Esophagus squamous epithelium (tissue), 4 donors: ENCODE measurements at regions not wholly inside any gene's neighbourhood (a gene's known extent, or its start where the extent isn't known, plus 50 kb on each side); places are given as distances from the start of the nearest gene placed in this dataset.

Experiments used
- CTCF ChIP-seq, 6 experiments: fragments of 450-650 bp in 4 of 6; fragments of 200-600 bp in 2 of 6; sonication (generic) in 2 of 6; IDR thresholded peaks; one replicate each; pipeline ENCODE4 v1.5.1; 2016 to 2019; ENCODE audit warnings: antibody characterized with exemption in 6 of 6, mild to moderate bottlenecking in 4 of 6, moderate library complexity in 4 of 6
- POLR2A ChIP-seq, 4 donors: fragments of 450-650 bp; IDR thresholded peaks; one replicate each; pipeline ENCODE4 v1.6.1; 2017; ENCODE audit warnings: antibody characterized with exemption in 4 of 4, mild to moderate bottlenecking in 4 of 4, moderate library complexity in 3 of 4

- TF ChIP-seq POLR2A (IDR thresholded peaks at IDR 0.05) (no peak), CTCF (IDR thresholded peaks at IDR 0.05) (no peak)
These were observed 202.5 kb upstream of the ADRA1B start for GRCh38 chr5:159713773-159714172.
